ENCODE measurements at regions not wholly inside any gene's neighbourhood (a gene's known extent, or its start where the extent isn't known, plus 50 kb on each side); places are given as distances from the start of the nearest gene placed in this dataset.

DNA sequence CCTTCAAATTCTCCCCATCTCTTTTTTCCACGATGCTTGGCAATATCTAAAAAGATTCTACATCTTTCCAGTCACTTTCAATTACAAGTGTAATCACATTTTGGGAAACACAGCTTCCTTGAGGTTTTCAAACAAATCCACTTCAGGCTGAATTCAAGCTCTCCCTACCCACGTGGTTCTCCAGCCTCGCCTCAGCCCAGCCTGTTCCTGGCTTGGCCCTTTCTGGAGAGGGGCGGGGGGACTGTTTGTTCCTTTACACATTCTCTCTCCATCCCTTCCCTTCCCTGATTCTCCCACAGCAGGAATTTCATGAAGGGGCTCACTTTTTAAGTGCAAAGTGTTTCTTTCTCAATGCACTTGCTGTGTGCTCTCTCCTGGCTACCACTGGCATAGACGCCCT lies 226.3 kb upstream of the SOX11 start:
- DNase-seq, result no peak

DNA sequence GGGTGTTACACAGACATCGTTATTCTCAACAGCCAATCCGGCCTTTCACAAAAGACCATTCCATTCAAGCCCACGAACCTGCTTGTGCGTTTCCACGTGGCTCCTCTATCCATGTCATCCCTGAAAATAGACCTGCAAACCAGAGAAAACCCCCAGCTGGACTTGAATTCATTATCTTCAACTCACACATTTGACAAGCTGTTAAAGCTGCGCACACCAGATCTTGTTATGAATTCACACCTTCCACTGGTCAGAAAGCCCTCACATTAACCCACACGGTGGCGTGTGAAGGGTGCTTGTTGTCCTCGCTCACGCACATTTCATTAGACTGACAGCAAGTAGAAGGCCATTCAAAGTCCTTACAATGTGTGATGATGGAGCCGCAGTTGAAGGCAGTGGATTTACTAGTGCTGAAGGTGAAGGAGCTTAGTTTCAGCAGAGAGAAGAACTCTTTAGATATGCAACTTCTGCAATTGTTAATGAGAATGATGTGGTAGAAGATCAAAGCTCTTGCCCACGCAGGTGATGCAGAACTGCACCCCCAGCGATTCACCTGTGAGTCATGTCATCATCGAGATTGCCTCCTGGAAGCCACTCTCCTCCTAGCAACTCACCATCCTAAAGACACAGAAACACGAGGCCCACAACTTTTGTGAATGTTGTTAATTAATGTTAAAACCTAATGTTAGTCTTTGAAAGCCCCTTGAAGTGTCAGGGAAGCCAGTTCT lies 224.8 kb upstream of the SOX11 start:
- no peak for DNase-seq

DNA sequence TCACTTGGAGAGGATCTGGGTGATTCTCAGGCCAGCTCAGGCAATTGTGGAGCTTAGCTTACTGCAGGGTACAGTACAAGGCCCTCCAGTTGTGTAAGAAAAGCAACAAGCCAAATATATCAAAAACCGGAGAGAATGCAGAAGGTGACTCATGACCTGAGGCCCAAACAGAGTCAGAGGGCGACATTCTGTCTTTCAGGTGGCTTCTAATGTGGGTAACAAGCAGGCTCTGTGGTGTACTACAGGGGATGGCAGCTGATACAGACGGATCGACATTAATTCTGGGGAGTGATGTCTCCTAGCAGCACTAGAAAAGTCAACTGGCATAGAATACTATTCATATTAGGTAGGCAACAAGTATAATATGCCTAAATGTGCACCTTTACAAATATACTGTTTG lies 219.5 kb upstream of the SOX11 start:
- no peak for DNase-seq

DNA sequence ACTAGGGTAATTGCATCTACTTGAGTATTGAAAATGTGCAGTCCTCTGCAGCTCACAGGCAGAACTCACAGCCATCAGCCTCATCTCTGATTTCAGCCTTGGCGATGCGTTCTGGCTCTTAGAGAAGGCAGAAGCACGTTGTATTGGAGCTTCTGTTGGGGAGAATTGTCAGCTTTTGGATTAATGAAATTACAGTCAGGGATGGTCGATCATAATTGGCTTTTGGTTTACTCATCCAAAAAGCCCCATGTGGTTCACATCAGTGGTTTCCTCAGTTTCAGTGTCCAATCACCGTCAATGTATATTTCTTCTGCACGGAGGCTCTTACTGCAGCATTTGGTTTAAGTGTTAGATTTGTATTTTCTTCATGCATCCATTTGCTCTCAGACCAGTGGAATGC lies 218.5 kb upstream of the SOX11 start:
- DNase-seq, result no peak

DNA sequence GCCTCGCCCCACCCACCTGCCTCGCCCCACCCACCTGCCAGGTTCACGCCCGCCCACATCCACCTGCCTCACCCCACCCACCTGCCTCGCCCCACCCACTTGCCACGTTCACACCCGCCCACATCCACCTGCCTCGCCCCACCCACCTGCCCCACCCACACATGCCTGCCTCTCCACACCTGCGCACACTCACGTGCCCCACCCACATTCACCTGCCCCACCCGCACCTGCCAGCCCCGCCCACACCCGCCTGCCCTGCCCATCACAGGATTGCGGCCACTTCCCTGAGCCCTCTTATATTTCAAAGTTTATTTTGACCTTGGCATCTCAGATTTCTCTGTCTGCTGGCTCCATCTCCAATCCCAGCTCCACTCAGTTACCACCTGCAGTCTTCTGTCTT lies 217.5 kb upstream of the SOX11 start:
- no peak for DNase-seq

DNA sequence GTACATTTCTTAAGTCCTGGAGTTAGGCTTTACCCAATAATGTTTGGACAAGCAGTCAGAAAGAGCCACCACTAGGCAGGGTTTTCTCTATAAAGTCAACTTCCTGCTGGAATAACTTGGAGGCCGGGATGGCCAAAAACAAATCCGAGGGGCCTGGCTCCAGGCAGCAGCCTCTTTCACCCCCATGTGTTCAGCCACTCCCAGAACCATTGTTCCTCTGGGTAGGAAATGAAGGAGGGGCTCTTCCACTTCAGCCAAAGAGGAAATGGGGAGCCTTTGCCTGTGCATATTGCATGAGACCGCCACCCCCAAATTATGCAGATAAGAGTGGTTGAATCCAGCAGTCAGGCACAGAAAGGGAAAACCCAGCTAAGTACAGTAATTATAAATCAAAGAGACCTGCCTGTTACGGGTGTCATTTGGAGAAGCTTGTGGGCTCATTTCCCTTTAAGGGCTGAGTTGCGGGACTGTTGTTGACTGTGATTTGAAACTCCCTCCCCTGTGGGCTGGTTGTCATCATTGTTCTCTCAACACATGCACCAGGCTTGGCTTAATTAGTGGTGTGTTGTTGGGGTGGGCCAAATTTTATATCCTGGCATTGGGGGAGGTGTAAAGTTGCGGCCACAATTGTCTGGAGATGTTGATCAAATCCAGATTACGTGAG lies 212.8 kb upstream of the SOX11 start:
- no peak for DNase-seq

DNA sequence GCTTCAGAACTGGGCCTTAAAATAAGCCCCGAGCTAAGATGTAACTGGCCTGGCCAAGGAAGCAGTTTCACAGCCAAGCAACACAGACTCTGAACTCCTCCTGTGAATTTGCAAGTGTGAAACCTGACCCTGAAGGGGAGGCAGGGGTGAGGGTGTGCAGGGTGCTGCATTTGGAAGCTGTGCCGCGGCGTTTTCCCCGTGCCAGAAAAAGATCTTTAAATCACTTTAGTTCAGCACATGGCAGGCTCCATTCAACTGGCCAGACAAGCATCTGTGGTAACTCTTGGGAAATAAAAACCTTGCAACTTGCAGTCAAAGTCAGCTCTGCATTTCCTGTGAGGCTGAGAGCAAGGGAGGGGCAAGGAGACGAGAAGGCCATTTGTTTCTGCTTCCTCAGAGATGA lies 209.3 kb upstream of the SOX11 start:
- DNase-seq, result no peak

DNA sequence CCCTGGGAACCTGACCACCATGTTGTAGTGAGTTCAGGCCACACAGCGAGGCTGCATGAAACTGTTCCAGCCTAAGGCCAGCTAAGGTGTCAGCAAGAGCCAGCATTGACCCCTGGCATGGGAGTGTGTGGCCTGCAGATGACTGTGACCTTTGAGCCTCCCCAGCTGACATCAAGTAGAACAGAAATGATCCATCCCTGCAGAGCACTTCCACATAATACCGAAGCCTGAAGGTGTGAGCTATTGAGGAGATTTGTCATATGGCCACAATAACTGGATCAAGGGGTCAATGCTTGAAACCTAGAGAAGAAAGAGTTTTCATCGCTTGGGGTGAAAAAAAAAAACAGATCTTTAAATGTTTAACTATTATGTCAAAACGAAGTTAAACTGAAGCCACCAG lies 207.3 kb upstream of the SOX11 start:
- DNase-seq, result no peak

DNA sequence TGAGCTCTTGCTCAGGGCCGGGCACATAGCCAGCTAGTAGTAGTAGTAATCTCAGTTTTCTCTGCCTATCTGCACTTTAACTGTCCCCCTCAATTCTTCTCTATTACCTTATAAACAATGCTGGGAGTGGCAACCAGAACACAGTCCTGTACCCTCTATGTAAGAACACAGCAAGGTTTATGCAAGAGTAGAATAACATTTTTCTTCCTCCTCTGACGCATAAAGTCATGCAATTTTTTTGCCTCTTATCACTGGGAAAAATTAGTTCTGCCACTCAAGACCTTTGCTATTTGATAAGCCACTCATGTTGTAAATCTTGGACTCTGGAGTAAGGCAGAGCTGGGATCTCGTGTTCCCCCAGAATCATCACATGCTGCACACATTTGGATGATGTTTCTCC lies 200.7 kb upstream of the SOX11 start:
- no peak for DNase-seq

DNA sequence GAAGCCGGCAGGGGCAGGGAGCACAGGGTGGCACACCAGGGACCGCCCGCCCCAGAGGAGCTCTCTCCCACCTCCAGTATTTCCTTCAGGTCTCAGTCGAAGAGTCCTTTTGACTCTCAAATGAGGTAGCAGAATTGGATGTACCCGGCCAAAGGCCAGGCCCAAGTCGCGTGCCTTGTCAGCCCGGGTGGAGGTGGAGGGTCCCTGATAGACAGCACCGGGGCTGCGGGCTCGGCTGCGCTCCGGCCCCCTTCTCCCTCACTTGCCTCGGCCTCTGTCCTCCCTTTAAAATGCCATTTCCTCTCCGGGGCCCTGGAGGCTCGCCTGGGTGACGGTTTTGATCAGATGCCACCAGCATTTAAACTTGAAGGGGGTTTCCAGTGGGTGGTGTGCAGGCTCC lies 198.9 kb upstream of the SOX11 start:
- no peak for DNase-seq

DNA sequence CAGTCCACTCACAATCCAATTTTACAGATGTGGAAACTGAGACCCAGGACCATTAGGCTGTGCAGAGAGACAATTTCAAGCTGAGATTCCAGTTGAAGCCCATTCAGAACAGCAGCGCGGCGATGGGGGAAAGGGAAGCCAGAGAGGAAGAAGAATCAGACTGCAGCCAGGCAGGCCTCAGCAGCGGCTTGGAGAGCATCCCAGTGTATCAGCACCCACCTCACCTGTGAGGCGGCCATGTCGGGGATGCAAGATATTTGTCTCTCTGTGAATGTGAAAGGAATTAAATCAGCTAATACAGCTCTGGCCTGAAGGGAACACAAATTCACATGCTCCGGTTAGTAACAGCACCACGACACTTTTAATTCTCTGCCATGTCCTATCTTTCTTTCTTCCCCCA lies 198.0 kb upstream of the SOX11 start:
- DNase-seq, result no peak

DNA sequence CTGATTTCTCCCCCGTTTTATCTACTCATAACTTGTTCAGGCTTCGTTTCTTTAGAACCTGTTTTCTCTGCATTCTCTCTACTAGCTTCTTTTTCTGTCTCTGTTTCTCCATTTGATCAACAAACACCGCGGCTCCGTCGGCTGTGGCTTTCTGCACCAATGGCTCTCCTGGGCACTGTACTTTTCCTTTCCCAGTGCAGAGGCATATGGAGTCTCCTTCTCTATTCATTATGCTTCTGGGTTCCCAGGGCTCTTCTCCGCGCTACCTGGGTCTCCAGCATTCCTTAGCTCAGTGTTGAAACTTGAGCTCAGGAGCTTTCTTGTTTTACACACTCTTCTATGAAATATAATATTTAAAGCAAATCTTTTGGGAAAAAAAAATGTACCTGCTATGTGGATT lies 196.6 kb upstream of the SOX11 start:
- no peak for DNase-seq

DNA sequence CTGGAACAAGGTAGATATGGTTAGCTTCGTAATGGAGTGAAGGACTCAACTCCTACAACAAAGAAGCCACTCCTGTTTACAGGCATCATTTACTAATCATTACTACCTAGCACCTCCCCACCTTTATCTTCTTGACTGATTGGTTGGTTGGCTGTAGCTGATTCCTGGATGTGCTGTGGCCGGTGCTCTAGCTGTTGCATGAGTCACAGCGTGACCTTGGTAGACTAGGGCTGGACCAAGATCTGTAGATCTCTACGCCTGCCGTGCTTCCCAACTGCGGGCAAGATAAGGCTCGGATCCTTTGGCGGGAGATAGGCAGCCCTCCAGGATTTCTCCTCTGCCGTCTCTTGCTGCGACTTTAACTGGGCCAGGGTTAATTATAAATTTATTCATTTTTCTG lies 194.3 kb upstream of the SOX11 start:
- DNase-seq, result no peak

DNA sequence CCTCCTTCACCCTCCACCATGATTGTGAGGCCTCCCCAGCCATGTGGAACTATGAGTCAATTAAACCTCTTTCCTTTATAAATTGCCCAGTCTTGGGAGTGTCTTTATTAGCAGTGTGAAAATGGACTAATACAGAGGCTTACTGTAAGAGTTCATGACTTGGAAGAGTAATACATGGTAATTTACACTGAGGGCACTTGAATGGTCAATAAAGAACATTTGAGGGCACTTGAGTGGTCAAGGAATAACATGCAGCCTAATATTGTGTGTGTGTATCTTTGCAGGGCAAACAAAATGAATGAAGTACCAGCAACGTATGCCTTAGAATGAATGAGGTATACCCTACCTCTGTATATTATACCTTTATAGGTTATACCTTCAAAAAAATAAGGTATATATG lies 190.4 kb upstream of the SOX11 start:
- DNase-seq, result no peak

DNA sequence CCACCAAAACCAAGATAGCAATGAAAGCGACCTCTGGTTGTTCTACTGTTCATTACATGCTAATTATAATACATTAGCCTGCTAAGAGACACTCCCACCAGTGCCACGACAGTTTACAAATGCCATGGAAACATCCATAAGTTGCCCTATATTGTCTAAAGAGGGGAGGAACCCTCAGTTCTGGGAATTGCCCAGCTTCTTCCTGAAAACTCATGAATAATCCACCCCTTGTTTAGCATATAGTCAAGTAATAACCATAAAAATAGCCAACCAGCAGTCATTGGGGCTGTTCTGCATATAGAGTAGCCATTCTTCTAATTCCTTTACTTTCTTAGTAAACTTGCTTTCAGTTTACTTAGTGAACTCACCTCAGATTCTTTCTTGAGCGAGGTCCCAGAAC lies 189.8 kb upstream of the SOX11 start:
- DNase-seq, result no peak

DNA sequence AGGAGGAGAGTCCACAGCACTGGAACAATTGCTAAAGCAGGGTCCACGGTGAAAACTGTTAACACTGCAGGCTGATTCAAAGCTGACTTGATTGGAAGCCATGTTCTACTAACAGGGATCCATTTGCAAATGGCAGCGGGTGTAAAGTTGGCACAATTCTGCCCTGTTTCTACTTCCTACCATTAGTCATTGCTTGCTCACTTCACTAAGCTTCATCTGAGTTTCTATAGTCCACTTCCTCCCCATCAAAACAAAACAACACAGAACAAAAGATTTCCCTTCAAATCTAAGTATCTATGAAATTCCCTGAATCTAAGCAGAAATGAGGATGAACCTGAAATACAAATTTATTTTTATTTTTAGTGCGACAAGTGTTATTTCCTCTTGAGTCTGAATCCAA lies 187.4 kb upstream of the SOX11 start:
- DNase-seq, result no peak

DNA sequence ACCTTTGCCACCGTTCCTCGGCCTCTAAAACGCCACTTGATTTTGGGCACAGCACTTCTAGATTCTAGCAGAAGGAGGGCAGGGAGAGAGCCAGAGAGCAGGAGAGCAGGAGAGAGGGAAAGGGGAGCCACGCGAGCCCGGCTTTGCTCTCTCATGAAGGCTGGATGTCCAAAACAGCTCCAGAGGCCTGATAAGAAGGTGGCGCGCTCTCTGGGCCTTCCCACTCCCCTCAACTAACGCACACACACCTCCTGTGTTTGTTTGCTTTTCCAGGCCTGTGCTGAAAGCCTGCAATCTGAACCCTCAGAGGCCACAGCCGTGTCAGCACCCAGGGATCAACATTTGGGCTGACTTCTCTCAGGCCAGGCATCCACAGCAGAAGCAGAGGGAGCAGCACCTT lies 184.8 kb upstream of the SOX11 start:
- no peak for DNase-seq

DNA sequence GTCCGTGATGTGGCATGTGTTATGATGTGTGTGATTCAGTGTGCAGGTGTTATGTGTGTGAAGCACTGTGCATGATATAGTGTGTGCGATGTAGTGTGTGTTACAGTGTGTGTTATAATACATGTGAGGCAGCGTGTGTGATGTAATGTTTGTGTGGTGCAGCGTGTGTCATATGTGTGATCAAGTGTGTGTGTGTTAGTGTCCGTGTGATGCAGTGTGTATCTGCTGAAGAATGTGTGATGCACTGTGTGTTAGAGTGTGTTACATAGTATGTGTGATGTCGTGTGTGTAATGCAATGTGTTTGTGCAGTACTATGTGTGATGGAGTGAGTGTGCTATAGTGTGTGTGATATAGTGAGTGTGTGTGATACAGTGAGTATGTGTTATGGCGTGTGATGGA lies 182.8 kb upstream of the SOX11 start:
- DNase-seq, result no peak

DNA sequence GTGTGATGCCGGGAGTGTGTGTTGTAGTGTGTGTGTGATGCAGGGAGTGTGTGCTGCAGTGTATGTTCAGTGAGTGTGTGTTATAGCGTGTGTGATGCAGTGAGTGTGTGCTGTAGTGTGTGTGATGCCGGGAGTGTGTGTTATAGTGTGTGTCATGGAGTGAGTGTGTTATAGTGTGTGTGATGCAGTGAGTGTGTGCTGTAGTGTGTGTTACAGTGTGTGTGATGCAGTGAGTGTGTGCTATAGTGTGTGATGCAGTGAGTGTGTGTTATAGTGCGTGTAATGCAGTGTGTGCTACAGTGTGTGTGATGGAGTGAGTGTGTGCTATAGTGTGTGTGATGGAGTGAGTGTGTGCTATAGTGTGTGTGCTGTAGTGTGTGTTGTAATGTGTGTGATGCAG lies 182.1 kb upstream of the SOX11 start:
- no peak for DNase-seq

DNA sequence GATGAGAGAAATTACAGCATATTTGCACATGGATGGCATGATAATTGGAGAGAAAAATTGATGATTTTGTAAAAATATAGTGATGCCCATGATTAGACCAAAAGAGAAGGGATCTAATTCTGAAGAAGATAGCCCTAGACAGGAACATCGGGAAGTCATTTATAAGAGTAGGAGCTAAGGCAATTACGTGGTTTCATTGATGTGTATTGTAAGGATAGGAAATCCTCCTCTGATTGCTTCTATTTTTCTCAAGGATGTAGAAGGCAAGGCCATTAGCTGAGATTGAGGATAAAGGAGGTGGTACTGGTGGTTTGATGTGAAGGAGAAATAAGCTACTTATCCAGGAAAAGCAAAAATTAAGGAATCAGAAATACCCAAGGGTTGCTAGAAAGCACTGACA lies 176.5 kb upstream of the SOX11 start:
- DNase-seq, result no peak

DNA sequence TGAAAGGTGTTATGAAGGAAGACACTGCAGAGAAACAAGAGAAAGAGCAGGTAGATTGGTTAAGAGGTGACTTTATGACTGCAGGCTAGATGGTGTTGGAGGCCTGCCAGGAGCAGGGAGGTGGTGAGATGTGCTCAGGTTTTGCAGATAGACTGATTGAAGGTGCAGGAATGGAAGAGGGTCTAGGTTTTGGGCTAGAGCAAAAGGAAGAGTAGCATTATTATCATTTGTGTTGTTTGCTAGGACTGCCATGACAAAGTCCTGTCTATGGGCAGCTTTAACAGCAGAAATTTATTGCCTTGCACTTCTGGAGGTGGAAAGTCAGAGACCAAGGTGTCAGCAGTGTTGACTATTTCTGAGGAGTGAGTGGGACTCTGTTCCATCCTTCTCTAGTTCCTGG lies 172.9 kb upstream of the SOX11 start:
- DNase-seq, result no peak

DNA sequence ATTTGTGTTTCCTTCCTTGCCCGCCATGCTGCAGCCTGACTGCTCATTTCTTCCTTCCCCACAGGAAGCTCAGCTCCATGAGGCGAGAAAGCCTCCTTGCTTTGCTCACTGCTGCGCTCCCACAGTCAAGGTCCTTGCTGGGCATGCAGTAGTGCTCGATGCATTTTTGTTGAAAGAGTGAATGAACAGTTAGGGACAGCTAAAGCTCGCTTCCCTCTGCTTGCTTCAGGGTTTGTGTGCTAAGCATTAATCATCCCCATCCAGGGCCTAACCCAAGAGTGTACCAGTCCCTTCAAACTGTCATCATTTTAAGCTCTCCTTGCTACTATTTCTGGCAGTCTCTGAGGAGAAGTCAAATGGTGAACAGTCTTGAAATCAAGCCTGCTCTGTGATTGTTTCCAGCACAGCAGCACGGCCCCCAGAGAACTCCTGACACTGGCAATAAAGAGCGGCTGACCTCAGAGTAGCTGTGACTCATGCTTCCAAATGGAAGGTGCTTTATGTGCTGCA lies 171.7 kb upstream of the SOX11 start:
- no peak for DNase-seq

DNA sequence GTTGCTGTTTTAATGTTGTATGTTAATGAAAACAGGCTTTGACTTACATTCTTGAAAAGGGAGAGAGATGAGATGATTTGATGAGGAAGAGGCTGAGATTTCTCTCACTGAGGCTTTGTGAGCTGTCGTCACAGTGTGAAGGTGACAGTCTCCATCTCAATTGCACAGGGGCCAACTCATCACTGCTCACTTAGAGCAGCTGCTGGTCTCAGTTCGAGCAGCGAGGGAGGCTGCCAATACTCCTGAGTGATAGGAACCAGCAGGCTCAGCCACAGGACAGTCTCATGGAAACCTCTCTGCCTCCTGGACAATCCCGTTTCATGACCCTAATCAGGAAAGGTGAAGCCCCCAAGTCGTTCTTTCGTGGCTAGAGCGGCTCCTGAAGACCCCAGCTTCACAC lies 170.7 kb upstream of the SOX11 start:
- DNase-seq, result no peak

DNA sequence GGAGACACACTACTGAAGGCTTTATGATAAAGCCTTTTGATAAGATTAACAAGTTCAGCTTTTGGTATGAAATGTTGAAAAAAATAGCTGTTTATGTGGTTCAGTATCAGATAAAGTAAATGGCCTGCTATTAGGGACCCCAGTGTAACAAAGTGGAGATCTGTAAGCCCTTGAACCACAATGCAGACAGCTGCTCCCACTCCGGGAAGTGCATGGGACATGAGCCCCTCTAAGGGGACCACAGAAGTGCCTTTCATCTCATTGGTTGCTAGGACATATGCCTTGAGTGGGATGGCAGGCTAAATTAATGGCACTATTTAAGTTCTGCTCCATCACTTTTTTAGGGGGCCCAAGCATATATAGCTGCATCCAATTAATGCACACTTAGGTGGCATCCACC lies 167.6 kb upstream of the SOX11 start:
- no peak for DNase-seq

DNA sequence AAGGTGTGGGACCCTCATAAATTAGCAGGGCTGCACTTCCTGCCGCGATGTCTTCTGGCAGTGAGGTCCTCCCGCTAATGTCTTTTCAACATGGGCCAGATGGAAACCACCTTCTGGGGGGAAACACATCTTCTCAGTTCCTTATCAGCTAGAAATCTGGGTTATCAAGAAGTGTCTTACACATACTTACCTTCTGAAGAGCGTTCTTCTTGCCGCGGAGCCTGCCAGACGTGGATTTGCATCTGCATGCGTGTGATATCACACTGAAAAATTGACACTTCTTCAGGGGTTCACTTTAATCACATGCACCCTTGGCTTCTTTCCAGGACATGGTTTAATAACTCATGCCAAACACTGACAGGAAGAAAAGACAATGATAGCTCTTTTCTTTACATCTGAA lies 163.5 kb upstream of the SOX11 start:
- no peak for DNase-seq

Measured in Kasumi-1 (cell line).